Ascending aorta (tissue), 2 donors: ENCODE measurements at regions not wholly inside any gene's neighbourhood (a gene's known extent, or its start where the extent isn't known, plus 50 kb on each side); places are given as distances from the start of the nearest gene placed in this dataset.

Experiments
- DNase-seq, 2 donors: peaks; one replicate each; pipeline ENCODE4 v3.0.0-alpha.2; 2019; ENCODE audit warnings: low spot score in 2 of 2
- H3K27ac ChIP-seq, 2 donors: fragments of 200-600 bp; sonication (generic); one replicate each; pipeline ENCODE4 v1.5.1; 2016 to 2017; ENCODE audit warnings: mild to moderate bottlenecking in 1 of 2
- H3K27me3 ChIP-seq: fragments of 200-600 bp; sonication (generic); one replicate; pipeline ENCODE4 v1.5.1; 2017
- H3K36me3 ChIP-seq, 2 donors: fragments of 200-600 bp; sonication (generic); one replicate each; pipeline ENCODE4 v1.5.1; 2016
- H3K4me1 ChIP-seq, 2 donors: fragments of 200-600 bp; sonication (generic); one replicate each; pipeline ENCODE4 v1.5.1; 2016 to 2017; ENCODE audit warnings: mild to moderate bottlenecking in 1 of 2
- H3K4me3 ChIP-seq, 2 donors: fragments of 200-600 bp; sonication (generic); one replicate each; pipeline ENCODE4 v1.5.1; 2016 to 2017; ENCODE audit warnings: mild to moderate bottlenecking in 1 of 2
- H3K9me3 ChIP-seq, 2 donors: fragments of 200-600 bp; sonication (generic); one replicate each; pipeline ENCODE4 v1.5.1; 2016
- CTCF ChIP-seq, 3 experiments: fragments of 200-600 bp in 2 of 3; fragments of 450-650 bp in 1 of 3; sonication (generic) in 2 of 3; IDR thresholded peaks; one replicate each; pipeline ENCODE4 v1.5.1; 2016 to 2019; ENCODE audit warnings: antibody characterized with exemption in 3 of 3, mild to moderate bottlenecking in 1 of 3, moderate library complexity in 1 of 3
- intact Hi-C: fragments of 100-400 bp; cut with DNase I; formaldehyde crosslinking; loops from one replicate; pipeline ENCODE4 v1.15.1; 2023

GRCh38 chr13:59519819-59520218 lies 643.9 kb downstream of the DIAPH3 start:
- DNase-seq = no peak
- Histone ChIP-seq H3K36me3 (no peaks in the 10 kb centered on the region), H3K4me3 (no peak overlapping the region), H3K4me1 (no peaks in the 10 kb centered on the region), H3K9me3 (no peaks in the 10 kb centered on the region), H3K27ac (no peak overlapping the region), H3K27me3 (no peaks in the 10 kb centered on the region)
- TF ChIP-seq CTCF (IDR thresholded peaks at IDR 0.05) = no peak
- intact Hi-C loops = no loop called here

GRCh38 chr13:59521549-59521948 lies 642.2 kb downstream of the DIAPH3 start:
- no peak for DNase-seq
- Histone ChIP-seq H3K36me3 (no peaks in the 10 kb centered on the region), H3K9me3 (no peaks in the 10 kb centered on the region), H3K27me3 (no peaks in the 10 kb centered on the region), H3K4me3 (no peak overlapping the region), H3K4me1 (no peaks in the 10 kb centered on the region), H3K27ac (no peak overlapping the region)
- intact Hi-C loops = no loop called here
- no peak for TF ChIP-seq CTCF (IDR thresholded peaks at IDR 0.05)

GRCh38 chr13:59522652-59523051 lies 641.1 kb downstream of the DIAPH3 start:
- no peak for TF ChIP-seq CTCF (IDR thresholded peaks at IDR 0.05)
- Histone ChIP-seq H3K27ac (no peak overlapping the region), H3K36me3 (no peaks in the 10 kb centered on the region), H3K4me1 (no peaks in the 10 kb centered on the region), H3K27me3 (no peaks in the 10 kb centered on the region), H3K9me3 (no peaks in the 10 kb centered on the region), H3K4me3 (no peak overlapping the region)
- intact Hi-C loops = no loop called here
- DNase-seq = no peak

- no peaks in the 10 kb centered on the region for H3K9me3 ChIP-seq
- no peak for TF ChIP-seq CTCF (IDR thresholded peaks at IDR 0.05)
- DNase-seq = no peak
- no peaks in the 10 kb centered on the region for H3K27me3 ChIP-seq
- no peaks in the 10 kb centered on the region for H3K36me3 ChIP-seq
- H3K27ac ChIP-seq = no peak overlapping the region
- intact Hi-C loops = no loop called here
- no peak overlapping the region for H3K4me3 ChIP-seq
- peaks cover 0 to 5% of the 10 kb centered on the region in 2 donors for H3K4me1 ChIP-seq
Observed at GRCh38 chr13:59527500-59527899, 636.2 kb downstream of the DIAPH3 start.

GRCh38 chr13:59531571-59532091 lies 632.1 kb downstream of the DIAPH3 start:
- H3K27ac ChIP-seq = no peak overlapping the region

More at GRCh38 chr13:59531571-59532091, 632.1 kb downstream of the DIAPH3 start:
- no peaks in the 10 kb centered on the region for H3K9me3 ChIP-seq
- no peak overlapping the region for H3K4me3 ChIP-seq
- H3K27me3 ChIP-seq = no peaks in the 10 kb centered on the region
- H3K4me1 ChIP-seq = peaks cover 0 to 5% of the 10 kb centered on the region in 2 donors
- intact Hi-C loops = no loop called here
- H3K36me3 ChIP-seq = no peaks in the 10 kb centered on the region
- TF ChIP-seq CTCF (IDR thresholded peaks at IDR 0.05) = no peak
- peak in 1 of 2 donors; percentile 82 for DNase-seq
